ENCODE measurements at regions not wholly inside any gene's neighbourhood (a gene's known extent, or its start where the extent isn't known, plus 50 kb on each side); places are given as distances from the start of the nearest gene placed in this dataset.

DNA sequence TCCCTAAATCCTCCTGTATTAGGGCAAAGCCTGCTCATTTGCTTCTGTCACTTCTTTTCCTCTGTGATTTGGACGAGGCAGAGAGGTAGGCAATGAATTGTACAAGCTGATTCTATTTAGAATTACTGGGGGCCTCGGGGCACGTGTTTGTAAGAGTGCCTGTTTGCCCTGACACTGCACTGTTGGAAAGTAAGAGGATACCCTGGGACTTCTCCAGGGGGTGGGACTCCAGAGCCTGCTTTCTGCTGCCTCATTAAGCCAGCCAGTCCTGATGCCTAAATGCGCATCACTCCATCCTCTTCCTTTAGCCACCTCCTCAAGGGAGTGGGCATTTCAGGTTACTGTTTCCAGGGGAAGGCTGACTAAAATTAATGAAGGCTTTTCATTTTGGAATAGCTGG lies 134.3 kb downstream of the TDRD15 start:
- Histone ChIP-seq H3K27ac (no peak overlapping the region), H3K36me3 (no peaks in the 10 kb centered on the region), H3K9me3 (no peaks in the 10 kb centered on the region), H3K4me3 (no peak overlapping the region), H3K4me1 (peaks cover 0 to 2% of the 10 kb centered on the region in 2 donors), H3K27me3 (no peaks in the 10 kb centered on the region)
- ATAC-seq (no peak), DNase-seq (no peak)
- intact Hi-C loops (cut with DNase I; ENCODE audit: low total_unique reads) (no loop called here), in situ Hi-C loops (cut with MboI; ENCODE audit: low sequenced_read_pairs in 4 of 4) (no loop called here)
- no peak for TF ChIP-seq POLR2A (IDR thresholded peaks at IDR 0.05)
- TF ChIP-seq, protein P1, sequence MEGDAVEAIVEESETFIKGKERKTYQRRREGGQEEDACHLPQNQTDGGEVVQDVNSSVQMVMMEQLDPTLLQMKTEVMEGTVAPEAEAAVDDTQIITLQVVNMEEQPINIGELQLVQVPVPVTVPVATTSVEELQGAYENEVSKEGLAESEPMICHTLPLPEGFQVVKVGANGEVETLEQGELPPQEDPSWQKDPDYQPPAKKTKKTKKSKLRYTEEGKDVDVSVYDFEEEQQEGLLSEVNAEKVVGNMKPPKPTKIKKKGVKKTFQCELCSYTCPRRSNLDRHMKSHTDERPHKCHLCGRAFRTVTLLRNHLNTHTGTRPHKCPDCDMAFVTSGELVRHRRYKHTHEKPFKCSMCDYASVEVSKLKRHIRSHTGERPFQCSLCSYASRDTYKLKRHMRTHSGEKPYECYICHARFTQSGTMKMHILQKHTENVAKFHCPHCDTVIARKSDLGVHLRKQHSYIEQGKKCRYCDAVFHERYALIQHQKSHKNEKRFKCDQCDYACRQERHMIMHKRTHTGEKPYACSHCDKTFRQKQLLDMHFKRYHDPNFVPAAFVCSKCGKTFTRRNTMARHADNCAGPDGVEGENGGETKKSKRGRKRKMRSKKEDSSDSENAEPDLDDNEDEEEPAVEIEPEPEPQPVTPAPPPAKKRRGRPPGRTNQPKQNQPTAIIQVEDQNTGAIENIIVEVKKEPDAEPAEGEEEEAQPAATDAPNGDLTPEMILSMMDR (IDR thresholded peaks at IDR 0.05 in 4 of 5, conservative IDR thresholded peaks at IDR 0.05 in 1 of 5) = no peak

DNA sequence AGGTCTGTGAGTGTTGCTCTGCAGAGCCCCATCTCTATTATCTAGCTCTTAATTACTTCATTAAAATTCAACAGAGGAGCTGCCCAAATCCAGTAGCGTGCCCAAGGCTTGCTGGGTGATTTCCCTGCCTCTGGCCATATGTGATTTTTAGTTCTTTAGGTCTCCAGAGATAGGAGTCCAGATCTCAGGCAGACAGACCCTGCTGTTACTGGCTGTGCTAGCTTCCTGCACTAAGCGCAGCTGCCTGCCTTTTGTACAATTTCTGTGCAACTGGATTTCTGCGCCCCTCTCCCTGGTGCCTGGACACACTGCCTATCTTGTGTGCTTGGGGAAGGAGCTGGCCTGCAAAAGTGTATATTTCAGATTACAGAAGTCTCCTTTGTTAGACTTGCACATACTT lies 136.5 kb downstream of the TDRD15 start:
- H3K4me1 ChIP-seq = peaks cover 0 to 2% of the 10 kb centered on the region in 2 donors
- H3K9me3 ChIP-seq = no peaks in the 10 kb centered on the region
- no peaks in the 10 kb centered on the region for H3K36me3 ChIP-seq
- intact Hi-C loops (cut with DNase I; ENCODE audit: low total_unique reads) (no loop called here), in situ Hi-C loops (cut with MboI; ENCODE audit: low sequenced_read_pairs in 4 of 4) (no loop called here)
- H3K27me3 ChIP-seq = no peaks in the 10 kb centered on the region
- H3K4me3 ChIP-seq = no peak overlapping the region
- no peak for DNase-seq
- no peak for ATAC-seq
- TF ChIP-seq, protein P1 (IDR thresholded peaks at IDR 0.05 in 4 of 5, conservative IDR thresholded peaks at IDR 0.05 in 1 of 5) = no peak
- TF ChIP-seq POLR2A (IDR thresholded peaks at IDR 0.05) = no peak
- H3K27ac ChIP-seq = no peak overlapping the region

DNA sequence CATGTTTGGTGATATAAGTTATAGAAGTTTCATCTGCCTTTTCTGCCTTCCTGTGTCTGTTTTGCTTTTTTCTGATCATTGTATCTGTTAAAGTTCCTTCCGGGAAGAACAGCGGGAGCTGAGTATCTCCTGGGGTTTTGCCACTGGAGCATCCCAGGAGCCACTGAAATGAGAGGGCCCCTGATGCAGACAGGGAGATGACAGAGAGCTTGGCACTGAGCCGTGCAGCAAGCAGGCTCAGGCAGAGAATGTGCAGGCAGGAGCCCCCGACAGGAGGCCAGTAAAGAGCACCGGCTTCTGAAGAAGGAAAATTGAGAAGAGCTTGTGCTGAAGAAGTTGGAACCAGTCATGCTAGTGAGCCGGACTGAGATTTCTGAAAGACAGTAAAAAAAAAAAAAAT lies 137.8 kb downstream of the TDRD15 start:
- TF ChIP-seq, protein P1 (IDR thresholded peaks at IDR 0.05 in 4 of 5, conservative IDR thresholded peaks at IDR 0.05 in 1 of 5) = no peak
- no peak for TF ChIP-seq POLR2A (IDR thresholded peaks at IDR 0.05)
- no peaks in the 10 kb centered on the region for H3K27me3 ChIP-seq
- no peak overlapping the region for H3K27ac ChIP-seq
- DNase-seq (no peak), ATAC-seq (no peak)
- H3K4me3 ChIP-seq = no peak overlapping the region
- H3K9me3 ChIP-seq = no peaks in the 10 kb centered on the region
- no peaks in the 10 kb centered on the region for H3K36me3 ChIP-seq
- intact Hi-C loops (cut with DNase I; ENCODE audit: low total_unique reads) (no loop called here), in situ Hi-C loops (cut with MboI; ENCODE audit: low sequenced_read_pairs in 4 of 4) (no loop called here)
- H3K4me1 ChIP-seq = no peaks in the 10 kb centered on the region

DNA sequence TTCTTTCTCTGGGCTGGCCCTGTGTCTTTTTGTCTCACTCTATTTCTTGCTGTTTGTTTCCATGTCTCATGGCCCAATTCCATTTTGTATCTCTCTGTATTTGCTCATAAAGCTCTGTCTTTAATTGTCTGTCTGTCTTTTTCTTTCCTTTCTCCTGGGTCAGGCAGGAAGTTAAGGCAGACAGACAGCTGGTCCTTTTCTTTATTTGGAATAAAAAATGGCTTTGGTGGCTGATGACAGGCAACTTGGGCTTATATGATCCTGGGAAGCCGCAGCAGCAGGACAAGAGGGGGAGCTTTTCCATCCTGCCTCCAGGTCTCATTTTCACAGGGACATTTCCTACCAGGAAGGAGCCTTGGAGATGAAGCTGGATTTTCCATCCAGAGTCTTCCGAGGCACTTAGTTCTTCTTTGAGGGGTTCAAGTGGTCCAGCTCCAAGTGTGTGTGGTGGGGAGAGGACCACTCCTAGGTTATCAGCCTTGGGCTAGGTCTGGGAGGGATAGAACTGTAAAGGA lies 138.7 kb downstream of the TDRD15 start:
- Histone ChIP-seq H3K4me1 (no peaks in the 10 kb centered on the region), H3K27me3 (no peaks in the 10 kb centered on the region), H3K27ac (no peak overlapping the region), H3K9me3 (no peaks in the 10 kb centered on the region), H3K36me3 (no peaks in the 10 kb centered on the region), H3K4me3 (no peak overlapping the region)
- ATAC-seq = no peak
- intact Hi-C loops (cut with DNase I; ENCODE audit: low total_unique reads) = no loop called here
- in situ Hi-C loops (cut with MboI; ENCODE audit: low sequenced_read_pairs in 4 of 4) = no loop called here
- DNase-seq = no peak
- TF ChIP-seq, protein P1 (IDR thresholded peaks at IDR 0.05 in 4 of 5, conservative IDR thresholded peaks at IDR 0.05 in 1 of 5) = no peak
- no peak for TF ChIP-seq POLR2A (IDR thresholded peaks at IDR 0.05)

DNA sequence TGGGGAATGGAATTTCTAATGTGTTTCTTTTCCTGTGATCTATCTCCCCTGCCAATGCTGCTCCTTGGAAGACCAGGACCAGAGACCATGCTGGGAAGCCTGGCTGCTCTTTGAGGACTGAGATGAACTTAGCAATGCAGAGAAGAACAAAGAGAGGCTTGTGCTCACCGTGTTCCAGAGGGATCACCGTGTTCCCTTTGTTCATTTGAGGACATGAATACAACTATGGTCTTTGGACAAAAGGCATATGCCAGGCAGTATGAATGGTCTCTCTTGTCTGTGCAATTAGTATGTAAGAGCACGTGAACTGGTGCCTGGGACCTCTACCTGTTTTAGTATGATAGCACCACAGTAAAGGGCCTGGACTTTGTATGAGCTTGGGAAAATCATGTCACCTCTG lies 139.9 kb downstream of the TDRD15 start:
- TF ChIP-seq, protein P1 (IDR thresholded peaks at IDR 0.05 in 4 of 5, conservative IDR thresholded peaks at IDR 0.05 in 1 of 5) = no peak
- TF ChIP-seq POLR2A (IDR thresholded peaks at IDR 0.05) = no peak
- no peaks in the 10 kb centered on the region for H3K27me3 ChIP-seq
- ATAC-seq (no peak), DNase-seq (no peak)
- in situ Hi-C loops (cut with MboI; ENCODE audit: low sequenced_read_pairs in 4 of 4) = no loop called here
- H3K36me3 ChIP-seq = no peaks in the 10 kb centered on the region
- no peaks in the 10 kb centered on the region for H3K9me3 ChIP-seq
- H3K4me1 ChIP-seq = no peaks in the 10 kb centered on the region
- no peak overlapping the region for H3K27ac ChIP-seq
- intact Hi-C loops (cut with DNase I; ENCODE audit: low total_unique reads) = no loop called here
- no peak overlapping the region for H3K4me3 ChIP-seq

Data from gastrocnemius medialis (tissue), 4 donors.